H9 (cell line): ENCODE measurements at regions not wholly inside any gene's neighbourhood (a gene's known extent, or its start where the extent isn't known, plus 50 kb on each side); places are given as distances from the start of the nearest gene placed in this dataset.

Experiments used
- DNase-seq: peaks from one replicate; pipeline ENCODE4 v3.0.0-alpha.2; 2017
- H2AFZ ChIP-seq: one replicate; pipeline ENCODE4 v1.6.1; 2013; ENCODE audit warnings: mild to moderate bottlenecking, low read length, control low read depth, moderate library complexity
- H2AK5ac ChIP-seq: 2 replicates; pipeline ENCODE4 v1.6.1; 2013; ENCODE audit warnings: low read length, control low read depth, mixed read lengths; ENCODE audit not compliant: insufficient read length
- H2BK120ac ChIP-seq: one replicate; pipeline ENCODE4 v1.6.1; 2013; ENCODE audit warnings: low read depth, mild to moderate bottlenecking, low read length, control low read depth, inconsistent platforms; ENCODE audit not compliant: poor library complexity, severe bottlenecking
- H2BK12ac ChIP-seq: 2 replicates; pipeline ENCODE4 v1.6.1; 2013; ENCODE audit warnings: low read length, control low read depth, mixed read lengths, low read depth; ENCODE audit not compliant: insufficient read length
- H2BK15ac ChIP-seq: 2 replicates; pipeline ENCODE4 v1.6.1; 2013; ENCODE audit warnings: low read depth, low read length, control low read depth
- H2BK20ac ChIP-seq: one replicate; pipeline ENCODE4 v1.6.1; 2013; ENCODE audit warnings: low read depth, mild to moderate bottlenecking, low read length, control low read depth, inconsistent platforms; ENCODE audit not compliant: poor library complexity, severe bottlenecking
- H2BK5ac ChIP-seq: 2 replicates; pipeline ENCODE4 v1.6.1; 2013; ENCODE audit warnings: low read length, control low read depth, mixed read lengths; ENCODE audit not compliant: insufficient read length
- H3K14ac ChIP-seq: 2 replicates; pipeline ENCODE4 v1.6.1; 2013; ENCODE audit warnings: low read length, control low read depth; ENCODE audit not compliant: insufficient read depth
- H3K18ac ChIP-seq: 2 replicates; pipeline ENCODE4 v1.6.1; 2013; ENCODE audit warnings: low read depth, mild to moderate bottlenecking, mixed read lengths, low read length, control low read depth; ENCODE audit not compliant: insufficient read length
- H3K23ac ChIP-seq: 2 replicates; pipeline ENCODE4 v1.6.1; 2013; ENCODE audit warnings: low read length, control low read depth, mixed read lengths, low read depth; ENCODE audit not compliant: insufficient read length
- H3K23me2 ChIP-seq: 2 replicates; pipeline ENCODE4 v1.6.1; 2013; ENCODE audit warnings: low read depth, mild to moderate bottlenecking, mixed read lengths, low read length, control low read depth; ENCODE audit not compliant: insufficient read length, poor library complexity, severe bottlenecking
- H3K27ac ChIP-seq: 2 replicates; pipeline ENCODE4 v1.5.1; 2013; ENCODE audit warnings: low read length, control low read depth, mixed read lengths, low read depth; ENCODE audit not compliant: insufficient read length
- H3K27me3 ChIP-seq: 2 replicates; pipeline ENCODE4 v1.6.1; 2013; ENCODE audit warnings: low read length, control low read depth, inconsistent platforms; ENCODE audit not compliant: insufficient read depth
- H3K4ac ChIP-seq: 2 replicates; pipeline ENCODE4 v1.6.1; 2013; ENCODE audit warnings: low read depth, mild to moderate bottlenecking, control low read depth, inconsistent platforms, low read length, moderate library complexity
- H3K4me1 ChIP-seq: 2 replicates; pipeline ENCODE4 v1.6.1; 2013; ENCODE audit warnings: low read length, control low read depth, inconsistent platforms; ENCODE audit not compliant: insufficient read depth
- H3K4me2 ChIP-seq: 2 replicates; pipeline ENCODE4 v1.6.1; 2013; ENCODE audit warnings: low read length, control low read depth, mixed read lengths; ENCODE audit not compliant: insufficient read length, insufficient read depth
- H3K56ac ChIP-seq: 2 replicates; pipeline ENCODE4 v1.6.1; 2013; ENCODE audit warnings: low read depth, mild to moderate bottlenecking, mixed read lengths, low read length, control low read depth; ENCODE audit not compliant: insufficient read length
- H3K79me1 ChIP-seq: 2 replicates; pipeline ENCODE4 v1.6.1; 2013; ENCODE audit warnings: low read depth, mild to moderate bottlenecking, moderate library complexity, low read length, control low read depth, inconsistent platforms; ENCODE audit not compliant: insufficient read depth, poor library complexity, severe bottlenecking
- H3K79me2 ChIP-seq: 2 replicates; pipeline ENCODE4 v1.6.1; 2013; ENCODE audit warnings: low read length, control low read depth, inconsistent platforms; ENCODE audit not compliant: insufficient read depth
- H3K9ac ChIP-seq: 2 replicates; pipeline ENCODE4 v1.6.1; 2013; ENCODE audit warnings: low read length, control low read depth, mixed read lengths; ENCODE audit not compliant: insufficient read length; ENCODE audit errors: extremely low read depth
- H3K9me3 ChIP-seq: one replicate; pipeline ENCODE4 v1.6.1; 2013; ENCODE audit warnings: low read depth, low read length, inconsistent platforms; ENCODE audit not compliant: control insufficient read depth
- H3T11ph ChIP-seq: one replicate; pipeline ENCODE4 v1.6.1; 2013; ENCODE audit warnings: mild to moderate bottlenecking, low read length, control low read depth, inconsistent platforms
- H4K20me1 ChIP-seq: one replicate; pipeline ENCODE4 v1.6.1; 2013; ENCODE audit not compliant: control insufficient read depth, insufficient read length, insufficient read depth
- H4K5ac ChIP-seq: 2 replicates; pipeline ENCODE4 v1.6.1; 2013; ENCODE audit warnings: low read depth, mild to moderate bottlenecking, mixed read lengths, low read length, control low read depth; ENCODE audit not compliant: insufficient read length
- H4K8ac ChIP-seq: replicated peaks from 2 replicates; pipeline ENCODE4 v1.6.1; 2013; ENCODE audit warnings: low read length, control low read depth, mixed read lengths, low read depth; ENCODE audit not compliant: insufficient read length
- H4K91ac ChIP-seq: 2 replicates; pipeline ENCODE4 v1.6.1; 2013; ENCODE audit warnings: low read depth, mild to moderate bottlenecking, moderate library complexity, mixed read lengths, low read length, control low read depth; ENCODE audit not compliant: insufficient read length
- H3K27ac Mint-ChIP-seq, 3 experiments: 2 replicates in 2 of 3; 3 replicates in 1 of 3; pipeline ENCODE4 v1.8.0; 2020 to 2021; ENCODE audit warnings: mixed read lengths in 3 of 3, mild to moderate bottlenecking in 1 of 3, moderate library complexity in 1 of 3
- H3K27me3 Mint-ChIP-seq: 2 replicates; pipeline ENCODE4 v1.8.0; 2021; ENCODE audit warnings: low read depth, mild to moderate bottlenecking, moderate library complexity, mixed read lengths
- H3K36me3 Mint-ChIP-seq, 3 experiments: 2 replicates in 2 of 3; 3 replicates in 1 of 3; pipeline ENCODE4 v1.8.0; 2020 to 2021; ENCODE audit warnings: low read depth in 3 of 3, mixed read lengths in 3 of 3; ENCODE audit not compliant: insufficient read depth in 1 of 3
- H3K4me1 Mint-ChIP-seq, 2 experiments: 2 replicates each; pipeline ENCODE4 v1.8.0; 2020; ENCODE audit warnings: mixed read lengths in 2 of 2
- H3K4me3 Mint-ChIP-seq, 2 experiments: 2 replicates in 1 of 2; 3 replicates in 1 of 2; pipeline ENCODE4 v1.8.0; 2020 to 2021; ENCODE audit warnings: mild to moderate bottlenecking in 2 of 2, mixed read lengths in 2 of 2, moderate library complexity in 1 of 2
- H3K9me3 Mint-ChIP-seq, 2 experiments: 2 replicates in 1 of 2; 3 replicates in 1 of 2; pipeline ENCODE4 v1.8.0; 2020; ENCODE audit warnings: mild to moderate bottlenecking in 2 of 2, mixed read lengths in 2 of 2, moderate library complexity in 1 of 2
- WGBS: extraction: QIAGEN DNeasy Blood & Tissue Kit; methylation state at CpG from one replicate; pipeline ENCODE4 v1.1.7; 2013; ENCODE audit warnings: missing lambda C conversion rate, low lambda C conversion rate, mixed read lengths; ENCODE audit not compliant: insufficient read length; ENCODE audit errors: extremely low coverage; 5-methylcytosine and 5-hydroxymethylcytosine counted together
- TF ChIP-seq, protein P1 (sequence below): fragments of 200-600 bp; sonication (generic); conservative IDR thresholded peaks from 3 replicates; pipeline ENCODE4 v1.8.0; 2021; ENCODE audit warnings: antibody characterized with exemption, mild to moderate bottlenecking

DNA sequence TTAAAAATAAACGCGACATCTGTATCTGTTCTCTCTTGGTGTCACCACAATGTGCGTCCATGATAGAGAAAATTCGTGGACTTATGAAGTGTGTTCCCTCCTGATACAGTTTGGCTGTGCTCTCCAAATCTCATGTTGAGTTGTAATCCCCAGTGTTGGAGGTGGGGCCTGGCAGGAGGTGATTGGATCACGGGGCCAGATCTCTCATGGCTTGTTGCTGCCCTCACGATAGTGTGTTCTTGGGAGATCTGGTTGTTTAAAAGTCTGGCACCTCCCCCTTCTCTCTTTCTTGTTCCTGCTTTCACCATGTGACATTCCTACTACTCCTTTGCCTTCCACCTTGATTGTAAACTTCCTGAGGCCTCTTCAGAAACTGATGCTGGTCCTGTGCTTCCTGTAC, 229.4 kb upstream of the MYO3A start:
- Histone ChIP-seq H2BK15ac (no peak overlapping the region), H2AFZ (peak overlapping the region; percentile 23), H4K5ac (no peak overlapping the region), H3K9me3 (no peaks in the 10 kb centered on the region), H3K4ac (no peak overlapping the region), H3K23me2 (no peaks in the 10 kb centered on the region), H3K18ac (no peak overlapping the region), H3K79me1 (no peaks in the 10 kb centered on the region), H3K4me1 (no peaks in the 10 kb centered on the region; the same call in 1 of the 2 replicates), H3K56ac (no peak overlapping the region), H2BK120ac (no peak overlapping the region), H2BK5ac (no peak overlapping the region), H3K79me2 (no peaks in the 10 kb centered on the region), H4K8ac (no peak overlapping the region), H3K14ac (no peak overlapping the region), H3K4me2 (no peak overlapping the region), H3K27me3 (no peaks in the 10 kb centered on the region), H4K91ac (no peak overlapping the region), H2BK12ac (no peak overlapping the region), H3K23ac (no peak overlapping the region), H2AK5ac (no peak overlapping the region), H3K9ac (no peak overlapping the region), H4K20me1 (no peaks in the 10 kb centered on the region), H2BK20ac (no peak overlapping the region), H3K27ac (no peak overlapping the region), H3T11ph (no peak overlapping the region)
- peak overlapping the region in 1 of 3 experiments; percentile 59; a peak in 1 of 7 replicates for H3K27ac Mint-ChIP-seq
- H3K4me1 Mint-ChIP-seq, result peaks cover 8 to 9% of the 10 kb centered on the region in 2 experiments
- no peaks in the 10 kb centered on the region for H3K36me3 Mint-ChIP-seq
- WGBS, result no CpG with 5 or more reads among the region's 6 CpGs
- H3K27me3 Mint-ChIP-seq, result no peaks in the 10 kb centered on the region; the same call in 1 of the 2 replicates
- DNase-seq, result no peak
- no peak overlapping the region; a peak in 1 of 5 replicates for H3K4me3 Mint-ChIP-seq
- TF ChIP-seq, protein P1, sequence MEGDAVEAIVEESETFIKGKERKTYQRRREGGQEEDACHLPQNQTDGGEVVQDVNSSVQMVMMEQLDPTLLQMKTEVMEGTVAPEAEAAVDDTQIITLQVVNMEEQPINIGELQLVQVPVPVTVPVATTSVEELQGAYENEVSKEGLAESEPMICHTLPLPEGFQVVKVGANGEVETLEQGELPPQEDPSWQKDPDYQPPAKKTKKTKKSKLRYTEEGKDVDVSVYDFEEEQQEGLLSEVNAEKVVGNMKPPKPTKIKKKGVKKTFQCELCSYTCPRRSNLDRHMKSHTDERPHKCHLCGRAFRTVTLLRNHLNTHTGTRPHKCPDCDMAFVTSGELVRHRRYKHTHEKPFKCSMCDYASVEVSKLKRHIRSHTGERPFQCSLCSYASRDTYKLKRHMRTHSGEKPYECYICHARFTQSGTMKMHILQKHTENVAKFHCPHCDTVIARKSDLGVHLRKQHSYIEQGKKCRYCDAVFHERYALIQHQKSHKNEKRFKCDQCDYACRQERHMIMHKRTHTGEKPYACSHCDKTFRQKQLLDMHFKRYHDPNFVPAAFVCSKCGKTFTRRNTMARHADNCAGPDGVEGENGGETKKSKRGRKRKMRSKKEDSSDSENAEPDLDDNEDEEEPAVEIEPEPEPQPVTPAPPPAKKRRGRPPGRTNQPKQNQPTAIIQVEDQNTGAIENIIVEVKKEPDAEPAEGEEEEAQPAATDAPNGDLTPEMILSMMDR, result no peak
- H3K9me3 Mint-ChIP-seq, result peaks cover 0 to 3% of the 10 kb centered on the region in 2 experiments; a peak in 1 of 5 replicates
